Kidney epithelial cell (primary cell): ENCODE measurements at regions not wholly inside any gene's neighbourhood (a gene's known extent, or its start where the extent isn't known, plus 50 kb on each side); places are given as distances from the start of the nearest gene placed in this dataset.

Experiments
- DNase-seq: peaks from one replicate; pipeline ENCODE4 v3.0.0-alpha.2; 2010; ENCODE audit warnings: low read depth
- H3K27me3 ChIP-seq: 2 replicates; pipeline ENCODE4 v1.6.0; 2011; ENCODE audit warnings: low read length; ENCODE audit not compliant: control insufficient read depth, insufficient read depth
- H3K36me3 ChIP-seq: 2 replicates; pipeline ENCODE4 v1.5.1; 2011; ENCODE audit warnings: low read length; ENCODE audit not compliant: control insufficient read depth, insufficient read depth
- H3K4me3 ChIP-seq: 2 replicates; pipeline ENCODE4 v1.5.1; 2011; ENCODE audit warnings: low read depth, mild to moderate bottlenecking, control low read depth, low read length
- TF ChIP-seq, protein P1 (sequence below): IDR thresholded peaks from 2 replicates; pipeline ENCODE4 v1.5.1; 2011; ENCODE audit warnings: mild to moderate bottlenecking, moderate library complexity, low read length, control low read depth, inconsistent platforms; ENCODE audit not compliant: insufficient read depth, poor library complexity, severe bottlenecking

DNA sequence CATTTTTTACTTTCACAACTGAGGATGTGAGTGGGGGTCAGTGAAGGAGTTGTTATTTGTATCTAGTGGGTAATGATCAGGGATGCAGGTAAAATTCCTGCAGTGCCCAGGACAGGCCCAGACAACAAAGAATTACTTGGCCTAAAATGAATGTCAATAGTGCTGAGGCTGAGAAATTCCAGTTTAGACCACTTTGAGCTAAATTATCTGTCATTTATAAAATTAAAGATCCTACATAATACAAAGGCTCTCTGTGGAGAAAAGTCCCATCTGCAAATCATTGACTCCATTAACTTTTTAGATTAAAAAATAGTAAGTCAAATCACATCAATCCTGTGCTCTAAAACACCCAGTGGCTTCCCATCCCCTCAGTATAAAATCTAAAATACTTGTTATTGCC is 130.7 kb upstream of the COL11A1 start:
- TF ChIP-seq, protein P1, sequence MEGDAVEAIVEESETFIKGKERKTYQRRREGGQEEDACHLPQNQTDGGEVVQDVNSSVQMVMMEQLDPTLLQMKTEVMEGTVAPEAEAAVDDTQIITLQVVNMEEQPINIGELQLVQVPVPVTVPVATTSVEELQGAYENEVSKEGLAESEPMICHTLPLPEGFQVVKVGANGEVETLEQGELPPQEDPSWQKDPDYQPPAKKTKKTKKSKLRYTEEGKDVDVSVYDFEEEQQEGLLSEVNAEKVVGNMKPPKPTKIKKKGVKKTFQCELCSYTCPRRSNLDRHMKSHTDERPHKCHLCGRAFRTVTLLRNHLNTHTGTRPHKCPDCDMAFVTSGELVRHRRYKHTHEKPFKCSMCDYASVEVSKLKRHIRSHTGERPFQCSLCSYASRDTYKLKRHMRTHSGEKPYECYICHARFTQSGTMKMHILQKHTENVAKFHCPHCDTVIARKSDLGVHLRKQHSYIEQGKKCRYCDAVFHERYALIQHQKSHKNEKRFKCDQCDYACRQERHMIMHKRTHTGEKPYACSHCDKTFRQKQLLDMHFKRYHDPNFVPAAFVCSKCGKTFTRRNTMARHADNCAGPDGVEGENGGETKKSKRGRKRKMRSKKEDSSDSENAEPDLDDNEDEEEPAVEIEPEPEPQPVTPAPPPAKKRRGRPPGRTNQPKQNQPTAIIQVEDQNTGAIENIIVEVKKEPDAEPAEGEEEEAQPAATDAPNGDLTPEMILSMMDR, result no peak
- H3K36me3 ChIP-seq, result no peaks in the 10 kb centered on the region
- no peak overlapping the region for H3K4me3 ChIP-seq
- no peak for DNase-seq
- H3K27me3 ChIP-seq, result no peaks in the 10 kb centered on the region

DNA sequence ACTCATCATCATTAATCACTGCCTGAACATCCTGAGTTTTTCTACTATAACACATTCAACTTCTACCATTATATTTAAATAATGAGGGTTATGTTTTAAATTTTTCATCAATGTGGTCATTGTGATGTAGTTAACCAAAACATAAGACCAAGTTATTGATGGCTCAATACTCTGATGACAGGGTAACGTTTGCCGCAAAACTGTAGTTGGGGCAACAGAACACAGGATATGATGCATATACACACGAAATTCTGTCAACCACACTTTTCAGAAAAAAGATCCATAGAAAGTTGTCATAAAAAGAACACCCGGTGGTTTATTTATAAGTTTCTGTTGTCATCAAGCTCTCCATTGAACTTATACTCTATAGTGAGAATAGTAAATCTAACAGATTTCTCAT is 121.7 kb upstream of the COL11A1 start:
- Histone ChIP-seq H3K4me3 (no peak overlapping the region), H3K36me3 (no peaks in the 10 kb centered on the region), H3K27me3 (no peaks in the 10 kb centered on the region)
- TF ChIP-seq, protein P1, result no peak
- no peak for DNase-seq

DNA sequence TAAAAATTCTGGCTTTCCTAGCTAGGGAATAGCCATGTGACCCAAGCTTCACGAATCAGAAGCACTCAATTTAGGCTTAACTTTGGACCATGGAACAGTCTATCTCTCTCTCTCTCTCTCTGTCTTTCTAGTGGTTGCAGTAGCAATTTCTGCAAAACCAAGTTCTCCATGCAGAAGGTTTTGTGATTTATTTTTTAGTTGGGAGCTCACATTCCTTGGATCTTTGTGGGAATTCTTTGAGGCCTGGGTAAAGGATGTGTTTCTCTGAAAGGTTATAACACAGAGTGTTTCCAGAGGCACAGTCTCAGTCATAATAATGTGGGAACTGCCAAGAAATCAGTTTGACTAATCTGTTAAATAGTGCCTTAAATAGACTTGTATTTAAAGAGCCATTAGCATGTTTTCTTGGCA is 112.3 kb upstream of the COL11A1 start:
- peak; percentile 32 for DNase-seq
- TF ChIP-seq, protein P1, result no peak
- no peaks in the 10 kb centered on the region for H3K27me3 ChIP-seq

DNA sequence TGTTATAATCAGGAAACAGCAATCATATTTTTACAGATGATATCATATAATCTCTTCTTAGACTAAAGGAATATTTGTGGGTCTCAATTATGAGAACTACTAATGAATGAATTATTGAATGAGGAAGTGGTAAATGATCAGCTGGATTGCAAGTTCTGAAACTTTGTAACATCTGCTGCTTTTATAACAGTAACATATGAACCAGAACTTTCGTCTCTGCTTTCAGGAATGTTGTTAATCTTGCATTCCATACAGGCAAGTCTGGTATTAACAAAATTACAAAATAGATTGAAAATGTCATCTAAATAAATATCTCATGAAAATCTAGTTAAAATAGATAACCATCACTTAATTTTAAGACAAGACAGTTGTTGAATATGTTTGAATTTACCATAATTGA is 110.5 kb upstream of the COL11A1 start:
- Histone ChIP-seq H3K4me3 (no peak overlapping the region), H3K27me3 (no peaks in the 10 kb centered on the region), H3K36me3 (no peaks in the 10 kb centered on the region)
- TF ChIP-seq, protein P1, result no peak
- no peak for DNase-seq

More for the DNA sequence above, 112.3 kb upstream of the COL11A1 start:
- Histone ChIP-seq H3K4me3 (no peak overlapping the region), H3K36me3 (no peaks in the 10 kb centered on the region)

DNA sequence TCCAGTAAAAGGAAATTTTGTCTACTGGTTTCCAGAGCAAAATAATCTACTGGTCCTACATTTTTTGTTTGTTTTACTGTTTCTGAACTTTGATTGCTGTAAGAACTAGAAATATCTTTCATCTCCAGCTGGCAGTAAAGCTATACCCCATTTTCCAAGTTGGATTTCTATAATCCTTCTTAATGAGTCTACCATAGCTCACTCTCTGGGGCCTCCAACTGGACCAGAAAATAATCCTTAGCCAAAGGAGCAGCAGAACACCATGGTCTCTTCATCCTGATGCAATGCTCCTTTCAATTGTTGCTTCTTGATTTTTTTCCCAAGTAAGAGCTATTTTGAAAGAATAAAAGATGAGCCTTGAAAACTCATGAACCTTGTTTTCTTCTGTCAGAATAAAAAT is 110.0 kb upstream of the COL11A1 start:
- no peak for DNase-seq
- Histone ChIP-seq H3K27me3 (no peaks in the 10 kb centered on the region), H3K4me3 (no peak overlapping the region), H3K36me3 (no peaks in the 10 kb centered on the region)
- TF ChIP-seq, protein P1, result no peak

DNA sequence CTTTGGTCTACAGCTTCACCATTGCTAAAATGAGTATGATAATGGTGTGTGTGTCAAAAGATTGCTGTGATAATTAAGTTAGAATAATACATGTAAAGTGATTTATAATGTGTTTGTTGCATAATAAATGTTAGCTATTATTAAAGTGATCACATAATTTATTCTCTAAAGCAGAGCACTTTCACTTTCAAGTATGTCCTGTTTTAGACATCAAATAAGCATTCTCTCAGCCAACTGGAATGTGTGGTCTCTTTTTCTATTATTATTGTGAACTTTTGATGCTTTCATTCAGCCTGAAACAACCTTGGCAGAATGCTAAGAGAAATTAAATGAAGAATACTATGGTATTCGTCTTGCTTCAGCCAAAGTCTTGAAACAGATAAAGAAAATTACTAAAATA is 102.8 kb upstream of the COL11A1 start:
- Histone ChIP-seq H3K36me3 (no peaks in the 10 kb centered on the region), H3K27me3 (no peaks in the 10 kb centered on the region), H3K4me3 (no peak overlapping the region)
- no peak for DNase-seq
- TF ChIP-seq, protein P1, result no peak
